GM12878 (cell line): ENCODE measurements at regions not wholly inside any gene's neighbourhood (a gene's known extent, or its start where the extent isn't known, plus 50 kb on each side); places are given as distances from the start of the nearest gene placed in this dataset.

Experiments
- ATAC-seq: fragments of 200-7000 bp; cut with Tn5 transposase; 3 replicates; pipeline ENCODE4 v1.9.1; 2020; ENCODE audit warnings: mild to moderate bottlenecking, moderate library complexity
- BruUV-seq: library from RNA; stranded (reverse); fragments of 400-500 nt; replicated peaks from 2 replicates; lab custom pipeline; 2021; lab: Mats Ljungman, UMichigan
- CTCF ChIA-PET: fragments of 300-600 bp; sonication (Branson Sonifier 250); formaldehyde crosslinking; extraction: SDS; loops from one replicate; lab custom pipeline; 2021; ENCODE audit warnings: inconsistent platforms; lab: Yijun Ruan, JAX
- POLR2A ChIA-PET: fragments of 350-600 bp; formaldehyde crosslinking; extraction: SDS; loops from one replicate; lab custom pipeline; 2021; ENCODE audit warnings: inconsistent platforms; lab: Charles Lee
- RAD21 ChIA-PET: fragments of 300-600 bp; sonication (Branson Sonifier 250); formaldehyde crosslinking; loops from one replicate; lab custom pipeline; 2023; ENCODE audit warnings: antibody characterized with exemption; ENCODE audit not compliant: unreplicated experiment; lab: Charles Lee
- SMC1A ChIA-PET: fragments of 300-600 bp; sonication (Branson Sonifier 250); formaldehyde crosslinking; loops from one replicate; lab custom pipeline; 2023; ENCODE audit not compliant: unreplicated experiment, uncharacterized antibody; lab: Charles Lee
- DNase-seq: peaks from one replicate; pipeline ENCODE4 v3.0.0-alpha.2; 2011; ENCODE audit warnings: low read depth, low spot score
- FAIRE-seq: peaks from 3 replicates; lab custom pipeline; 2011; peaks lifted over from hg19 to GRCh38; lab: Jason Lieb, UNC
- H2AFZ ChIP-seq: 2 replicates; pipeline ENCODE4 v1.6.0; 2011; ENCODE audit warnings: low read depth, low read length, control low read depth; ENCODE audit not compliant: control insufficient read depth
- H3K27ac ChIP-seq: 2 replicates; pipeline ENCODE4 v1.5.1; 2011; ENCODE audit warnings: control low read depth; ENCODE audit not compliant: control insufficient read depth, insufficient read depth
- H3K27me3 ChIP-seq, 2 experiments: replicated peaks in 1 of 2; 2 replicates each; pipeline versions ENCODE4 v1.6.0 to v1.6.1; 2011; ENCODE audit warnings: low read length in 1 of 2; ENCODE audit not compliant: control insufficient read depth in 2 of 2, insufficient read depth in 2 of 2
- H3K36me3 ChIP-seq, 2 experiments: 2 replicates each; pipeline ENCODE4 v1.5.1; 2011; ENCODE audit warnings: low read length in 1 of 2; ENCODE audit not compliant: control insufficient read depth in 2 of 2, insufficient read depth in 2 of 2
- H3K4me1 ChIP-seq: 2 replicates; pipeline ENCODE4 v1.6.1; 2011; ENCODE audit warnings: mild to moderate bottlenecking, low read length, moderate library complexity, mixed read lengths; ENCODE audit not compliant: control insufficient read depth, insufficient read depth
- H3K4me2 ChIP-seq: 2 replicates; pipeline ENCODE4 v1.6.0; 2011; ENCODE audit warnings: control low read depth; ENCODE audit not compliant: control insufficient read depth, insufficient read depth
- H3K4me3 ChIP-seq: fragments of 200-600 bp; sonication (generic); 2 replicates; pipeline ENCODE4 v1.5.1; 2016
- H3K79me2 ChIP-seq: 2 replicates; pipeline ENCODE4 v1.6.0; 2011; ENCODE audit warnings: low read length; ENCODE audit not compliant: control insufficient read depth, insufficient read depth
- H3K9ac ChIP-seq: 2 replicates; pipeline ENCODE4 v1.8.0; 2011; ENCODE audit warnings: low read length, control low read depth, mixed read lengths; ENCODE audit not compliant: control insufficient read depth, insufficient read depth
- H3K9me3 ChIP-seq: replicated peaks from 3 replicates; pipeline ENCODE4 v1.5.1; 2011; ENCODE audit warnings: mild to moderate bottlenecking, low read length; ENCODE audit not compliant: control insufficient read depth, insufficient read depth
- H4K20me1 ChIP-seq: 2 replicates; pipeline ENCODE4 v1.6.0; 2011; ENCODE audit not compliant: control insufficient read depth, insufficient read depth
- CBX5 ChIP-seq: sonication (generic); IDR thresholded peaks from 2 replicates; pipeline ENCODE4 v1.6.1; 2016; ENCODE audit warnings: low read depth, moderate library complexity, mild to moderate bottlenecking, inconsistent platforms
- GABPA ChIP-seq: IDR thresholded peaks from 2 replicates; pipeline ENCODE4 v1.6.1; 2014; ENCODE audit warnings: antibody characterized with exemption, low read depth, mild to moderate bottlenecking, inconsistent platforms
- POLR2AphosphoS2 ChIP-seq: IDR thresholded peaks from 2 replicates; pipeline ENCODE4 v1.6.1; 2011; ENCODE audit warnings: low read depth, mild to moderate bottlenecking, low read length, improper control_type of control experiment, moderate library complexity
- RCOR1 ChIP-seq: conservative IDR thresholded peaks from 2 replicates; pipeline ENCODE4 v1.6.1; 2012; ENCODE audit warnings: low read depth, low read length, improper control_type of control experiment
- WGBS: methylation state at CpG from one replicate; pipeline ENCODE4 v1.1.6; 2016; ENCODE audit warnings: low lambda C conversion rate; ENCODE audit not compliant: insufficient replicate concordance, insufficient coverage; ENCODE audit errors: missing lambda C conversion rate; 5-methylcytosine and 5-hydroxymethylcytosine counted together
- in situ Hi-C: fragments of 300-500 bp; cut with MboI; formaldehyde crosslinking; loops from 9 replicates; pipeline ENCODE4 v1.14.3; 2018; ENCODE audit warnings: mixed read lengths
- intact Hi-C: fragments of 100-400 bp; cut with micrococcal nuclease; formaldehyde crosslinking; loops from one replicate; pipeline ENCODE4 v1.14.2; 2022; ENCODE audit not compliant: unreplicated experiment
- TF ChIP-seq, protein P1 (sequence below): fragments of 150-350 bp; IDR thresholded peaks from 2 replicates; pipeline ENCODE4 v1.6.1; 2014; ENCODE audit warnings: mild to moderate bottlenecking, low read depth, low read length
- TF ChIP-seq, protein P2 (sequence below): fragments of 450-650 bp; formaldehyde crosslinking; IDR thresholded peaks from 2 replicates; pipeline ENCODE4 v1.5.0; 2022; ENCODE audit warnings: mild to moderate bottlenecking, missing genetic modification characterization
- TF ChIP-seq, protein P3 (sequence below): IDR thresholded peaks from 2 replicates; pipeline ENCODE4 v1.6.1; 2011; ENCODE audit warnings: low read depth, low read length, improper control_type of control experiment, borderline replicate concordance

GRCh38 chr1:101338714-101339430 is 102.1 kb downstream of the S1PR1 start:
- TF ChIP-seq CBX5, result peak; percentile 80; the same call in 1 of the 2 replicates
- TF ChIP-seq, protein P1, sequence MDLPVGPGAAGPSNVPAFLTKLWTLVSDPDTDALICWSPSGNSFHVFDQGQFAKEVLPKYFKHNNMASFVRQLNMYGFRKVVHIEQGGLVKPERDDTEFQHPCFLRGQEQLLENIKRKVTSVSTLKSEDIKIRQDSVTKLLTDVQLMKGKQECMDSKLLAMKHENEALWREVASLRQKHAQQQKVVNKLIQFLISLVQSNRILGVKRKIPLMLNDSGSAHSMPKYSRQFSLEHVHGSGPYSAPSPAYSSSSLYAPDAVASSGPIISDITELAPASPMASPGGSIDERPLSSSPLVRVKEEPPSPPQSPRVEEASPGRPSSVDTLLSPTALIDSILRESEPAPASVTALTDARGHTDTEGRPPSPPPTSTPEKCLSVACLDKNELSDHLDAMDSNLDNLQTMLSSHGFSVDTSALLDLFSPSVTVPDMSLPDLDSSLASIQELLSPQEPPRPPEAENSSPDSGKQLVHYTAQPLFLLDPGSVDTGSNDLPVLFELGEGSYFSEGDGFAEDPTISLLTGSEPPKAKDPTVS, result no peak
- TF ChIP-seq, all 136 proteins: peak for 1
- no peak for ATAC-seq

DNA sequence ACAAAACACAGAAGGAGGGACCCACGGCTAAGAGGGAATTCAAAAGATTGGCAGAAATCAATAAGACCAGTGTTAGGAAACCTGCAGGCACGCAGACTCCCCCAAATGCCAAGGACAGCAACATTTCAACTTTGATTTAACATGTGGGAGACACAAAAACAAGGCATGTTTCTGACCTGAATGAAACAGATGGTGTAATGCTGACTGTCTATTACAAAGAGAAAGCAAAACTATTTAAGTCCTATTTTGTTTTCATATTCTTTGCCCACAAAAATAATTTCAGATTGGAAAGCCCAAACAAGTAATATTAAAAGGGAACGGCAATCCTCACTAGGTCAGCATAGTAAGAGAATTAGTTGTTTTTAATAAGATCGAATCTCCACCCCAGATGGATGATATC is 107.9 kb downstream of the S1PR1 start:
- no peaks in the 10 kb centered on the region for H3K36me3 ChIP-seq
- H3K27ac ChIP-seq, result no peak overlapping the region
- intact Hi-C loops (no loop called here), in situ Hi-C loops (no loop called here)
- CTCF ChIA-PET, result interaction anchor here (0.6 to 1.5 kb wide), 8 partner anchors 13 to 118 kb away, joined by 3 to 13 read pairs (median 3); no protein-coding TSS in a partner anchor
- FAIRE-seq (no peak), ATAC-seq (peak; percentile 65; the same call in 2 of the 3 replicates), DNase-seq (no peak)
- RAD21 ChIA-PET, result interaction anchor here (1.1 to 2.2 kb wide), 2 partner anchors 9 to 13 kb away, joined by 3 to 8 read pairs; no protein-coding TSS in a partner anchor
- no peaks in the 10 kb centered on the region; the same call in 1 of the 3 replicates for H3K9me3 ChIP-seq
- POLR2A ChIA-PET, result no interaction called here
- H3K9ac ChIP-seq, result no peak overlapping the region
- no peak for TF ChIP-seq RCOR1
- TF ChIP-seq GABPA, result no peak
- TF ChIP-seq, protein P2, sequence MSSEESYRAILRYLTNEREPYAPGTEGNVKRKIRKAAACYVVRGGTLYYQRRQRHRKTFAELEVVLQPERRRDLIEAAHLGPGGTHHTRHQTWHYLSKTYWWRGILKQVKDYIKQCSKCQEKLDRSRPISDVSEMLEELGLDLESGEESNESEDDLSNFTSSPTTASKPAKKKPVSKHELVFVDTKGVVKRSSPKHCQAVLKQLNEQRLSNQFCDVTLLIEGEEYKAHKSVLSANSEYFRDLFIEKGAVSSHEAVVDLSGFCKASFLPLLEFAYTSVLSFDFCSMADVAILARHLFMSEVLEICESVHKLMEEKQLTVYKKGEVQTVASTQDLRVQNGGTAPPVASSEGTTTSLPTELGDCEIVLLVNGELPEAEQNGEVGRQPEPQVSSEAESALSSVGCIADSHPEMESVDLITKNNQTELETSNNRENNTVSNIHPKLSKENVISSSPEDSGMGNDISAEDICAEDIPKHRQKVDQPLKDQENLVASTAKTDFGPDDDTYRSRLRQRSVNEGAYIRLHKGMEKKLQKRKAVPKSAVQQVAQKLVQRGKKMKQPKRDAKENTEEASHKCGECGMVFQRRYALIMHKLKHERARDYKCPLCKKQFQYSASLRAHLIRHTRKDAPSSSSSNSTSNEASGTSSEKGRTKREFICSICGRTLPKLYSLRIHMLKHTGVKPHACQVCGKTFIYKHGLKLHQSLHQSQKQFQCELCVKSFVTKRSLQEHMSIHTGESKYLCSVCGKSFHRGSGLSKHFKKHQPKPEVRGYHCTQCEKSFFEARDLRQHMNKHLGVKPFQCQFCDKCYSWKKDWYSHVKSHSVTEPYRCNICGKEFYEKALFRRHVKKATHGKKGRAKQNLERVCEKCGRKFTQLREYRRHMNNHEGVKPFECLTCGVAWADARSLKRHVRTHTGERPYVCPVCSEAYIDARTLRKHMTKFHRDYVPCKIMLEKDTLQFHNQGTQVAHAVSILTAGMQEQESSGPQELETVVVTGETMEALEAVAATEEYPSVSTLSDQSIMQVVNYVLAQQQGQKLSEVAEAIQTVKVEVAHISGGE, result no peak
- TF ChIP-seq, protein P3, sequence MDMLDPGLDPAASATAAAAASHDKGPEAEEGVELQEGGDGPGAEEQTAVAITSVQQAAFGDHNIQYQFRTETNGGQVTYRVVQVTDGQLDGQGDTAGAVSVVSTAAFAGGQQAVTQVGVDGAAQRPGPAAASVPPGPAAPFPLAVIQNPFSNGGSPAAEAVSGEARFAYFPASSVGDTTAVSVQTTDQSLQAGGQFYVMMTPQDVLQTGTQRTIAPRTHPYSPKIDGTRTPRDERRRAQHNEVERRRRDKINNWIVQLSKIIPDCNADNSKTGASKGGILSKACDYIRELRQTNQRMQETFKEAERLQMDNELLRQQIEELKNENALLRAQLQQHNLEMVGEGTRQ, result no peak
- TF ChIP-seq POLR2AphosphoS2, result no peak
- no peaks in the 10 kb centered on the region for H3K4me1 ChIP-seq
- H2AFZ ChIP-seq, result peak overlapping the region; percentile 59
- H3K27me3 ChIP-seq, result no peaks in the 10 kb centered on the region
- H3K4me2 ChIP-seq, result no peak overlapping the region
- no TSS peak for BruUV-seq
- 60% methylated on average over 4 of the region's 4 CpGs for WGBS
- no peak overlapping the region for H3K4me3 ChIP-seq
- no peaks in the 10 kb centered on the region for H3K79me2 ChIP-seq
- H4K20me1 ChIP-seq, result no peaks in the 10 kb centered on the region
- SMC1A ChIA-PET, result interaction anchor here (1.2 to 1.7 kb wide), 4 partner anchors 8 to 35 kb away, joined by 4 to 7 read pairs (median 6); no protein-coding TSS in a partner anchor

More at GRCh38 chr1:101338714-101339430, 102.1 kb downstream of the S1PR1 start:
- Histone ChIP-seq H3K36me3 (no peaks in the 10 kb centered on the region), H3K9me3 (no peaks in the 10 kb centered on the region; the same call in 1 of the 3 replicates), H4K20me1 (no peaks in the 10 kb centered on the region), H2AFZ (no peak overlapping the region), H3K27me3 (no peaks in the 10 kb centered on the region), H3K4me1 (no peaks in the 10 kb centered on the region), H3K27ac (no peak overlapping the region), H3K4me2 (no peak overlapping the region), H3K4me3 (no peak overlapping the region), H3K79me2 (no peaks in the 10 kb centered on the region), H3K9ac (no peak overlapping the region)
- DNase-seq, result no peak
- ChIA-PET POLR2A (no interaction called here), CTCF (interaction anchor here (1.0 to 1.2 kb wide), 3 partner anchors 9 to 21 kb away, joined by 3 read pairs; no protein-coding TSS in a partner anchor), RAD21 (no interaction called here), SMC1A (interaction anchor here (1.0 to 4.6 kb wide), 6 partner anchors 10 to 44 kb away, joined by 3 to 18 read pairs (median 3); no protein-coding TSS in a partner anchor)
- intact Hi-C loops, result no loop called here
- FAIRE-seq, result no peak
- no TSS peak for BruUV-seq
- WGBS, result 65% methylated on average over 5 of the region's 5 CpGs
- in situ Hi-C loops, result no loop called here
